ENCODE measurements at regions not wholly inside any gene's neighbourhood (a gene's known extent, or its start where the extent isn't known, plus 50 kb on each side); places are given as distances from the start of the nearest gene placed in this dataset.

DNA sequence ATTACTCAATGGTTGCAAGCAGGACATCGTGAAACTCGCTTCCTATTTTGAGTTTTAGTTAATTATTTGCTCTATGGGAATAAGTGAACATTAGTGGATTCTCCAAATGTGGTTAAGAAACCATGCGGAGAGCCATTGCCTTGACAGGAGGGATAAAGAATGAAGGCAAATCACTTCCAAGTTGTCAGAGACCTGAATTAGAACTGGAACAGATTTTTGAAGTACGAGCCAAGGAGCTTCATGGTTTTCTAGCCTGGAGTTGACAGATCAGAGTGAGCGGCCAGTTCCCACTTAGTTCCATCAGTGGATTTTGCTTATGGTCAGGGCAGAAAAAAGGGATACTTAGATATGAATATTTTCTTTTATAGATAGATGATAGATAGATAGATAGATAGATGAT is 171.4 kb upstream of the CDH10 start:
- no peak for DNase-seq

DNA sequence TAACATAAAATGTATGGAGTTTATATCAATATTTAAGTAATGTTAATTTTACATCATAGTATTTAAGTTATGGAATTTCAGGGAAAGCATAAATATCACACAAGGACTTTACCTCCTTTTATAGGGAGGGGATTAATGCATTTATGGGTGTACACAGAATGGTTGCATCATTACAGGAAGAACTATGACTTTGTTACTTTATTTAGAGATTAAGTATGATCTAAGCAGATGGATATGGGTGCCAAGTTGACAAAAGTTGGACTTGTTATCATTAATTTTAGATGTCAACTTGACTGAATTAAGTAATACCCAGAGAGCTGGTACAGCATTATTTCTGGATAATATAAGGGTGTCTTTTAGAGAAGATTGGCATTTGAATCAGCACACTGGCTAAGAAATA is 160.5 kb upstream of the CDH10 start:
- no peak for DNase-seq

DNA sequence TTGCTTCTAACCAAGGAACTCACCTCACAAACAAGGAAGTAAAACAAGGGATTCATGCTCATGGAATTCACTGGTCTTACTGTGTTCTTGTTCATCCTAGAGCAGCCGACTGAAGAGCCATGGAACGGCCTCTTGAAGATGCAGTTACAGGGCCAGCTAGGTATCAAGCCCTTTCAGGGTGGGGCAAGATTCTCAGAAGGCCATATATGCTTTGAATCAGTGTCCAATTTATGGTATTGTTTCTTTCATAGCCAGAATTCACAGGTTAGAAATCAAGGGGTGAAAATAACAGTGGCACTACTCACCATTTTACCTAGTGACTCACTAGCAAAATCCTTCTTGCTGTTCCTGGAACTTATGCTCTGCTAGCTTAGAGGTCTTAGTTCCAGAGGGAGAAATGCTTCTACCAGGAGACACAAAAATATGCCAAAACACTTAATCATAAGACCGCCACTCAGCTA is 159.5 kb upstream of the CDH10 start:
- DNase-seq: peak; percentile 5

GRCh38 chr5:24791326-24791725 is 146.5 kb upstream of the CDH10 start:
- DNase-seq: no peak

- DNase-seq: peak; percentile 9
These were observed 145.0 kb upstream of the CDH10 start for GRCh38 chr5:24789611-24790351.

DNA sequence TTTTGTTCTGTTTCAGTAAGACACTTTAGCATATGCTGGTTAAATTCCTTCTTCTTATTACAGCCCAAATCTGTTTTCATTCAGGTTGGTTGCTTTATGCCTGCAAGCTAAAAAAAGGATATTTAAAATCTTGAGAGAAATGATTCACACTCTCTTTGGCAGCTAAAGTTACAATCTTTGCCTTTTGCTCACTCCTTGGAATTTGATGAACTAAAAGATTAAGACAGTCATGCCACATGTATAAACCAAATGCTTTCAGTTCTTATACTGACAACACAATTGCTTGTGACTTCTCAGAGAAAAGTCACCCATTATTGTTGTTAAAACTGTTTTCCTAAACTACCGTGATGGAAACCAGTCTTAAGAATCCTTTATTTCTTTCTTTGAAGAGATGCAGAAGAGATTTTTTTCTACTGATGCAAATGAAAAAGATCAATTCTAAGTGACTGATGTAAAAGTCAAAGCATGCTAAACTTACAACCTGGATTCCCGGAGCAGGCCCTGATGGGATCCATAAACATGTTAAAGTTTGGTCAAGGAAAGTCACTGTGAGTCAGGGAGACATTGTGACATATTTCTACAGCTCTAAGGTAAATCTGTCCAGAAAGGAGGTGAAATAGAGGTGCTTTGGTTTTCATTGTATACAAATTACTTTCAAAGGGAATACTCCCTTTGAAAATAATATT is 144.2 kb upstream of the CDH10 start:
- peak; percentile 78 for DNase-seq

DNA sequence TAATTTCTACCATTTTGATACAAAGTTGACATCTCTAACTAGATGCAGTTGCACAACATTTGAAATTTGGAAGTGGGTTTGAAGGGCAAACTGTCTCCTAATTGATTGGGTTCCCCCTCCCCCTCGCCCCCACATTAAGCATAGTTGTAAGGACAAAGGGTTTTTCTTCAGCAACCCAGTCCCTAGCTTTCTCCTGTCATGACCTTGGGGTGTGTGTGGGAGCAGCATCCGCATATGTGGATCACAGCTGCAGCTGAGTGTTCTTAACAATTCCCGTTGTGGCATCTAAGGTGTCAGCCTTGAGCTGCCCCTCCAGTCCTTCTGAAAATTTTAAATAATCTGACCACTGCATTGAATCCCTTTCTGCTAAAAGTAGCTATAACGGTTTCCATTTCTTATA is 141.3 kb upstream of the CDH10 start:
- DNase-seq: no peak

DNA sequence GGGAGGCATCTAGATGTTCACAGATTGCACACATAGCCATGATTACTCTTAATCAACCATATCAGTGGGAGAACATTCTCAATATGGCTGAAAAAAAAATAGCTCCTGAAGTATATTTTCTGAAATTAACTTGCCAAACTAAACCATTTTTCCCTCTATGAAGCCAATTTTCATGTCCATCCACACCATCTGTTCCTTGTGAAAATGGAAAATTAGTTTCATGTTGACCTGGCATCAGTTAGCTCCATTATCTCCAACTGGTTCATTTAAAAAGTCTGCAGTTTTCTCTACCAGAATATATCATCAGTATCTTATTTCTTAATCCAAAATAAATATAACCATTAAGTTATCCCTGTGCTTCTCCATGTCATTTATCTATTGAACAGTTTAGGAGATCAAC is 138.8 kb upstream of the CDH10 start:
- no peak for DNase-seq

GRCh38 chr5:24777392-24777791 is 132.6 kb upstream of the CDH10 start:
- no peak for DNase-seq

- peak; percentile 10 for DNase-seq
These were observed 128.5 kb upstream of the CDH10 start for GRCh38 chr5:24773261-24773660.

GRCh38 chr5:24767086-24767485 is 122.3 kb upstream of the CDH10 start:
- peak; percentile 10 for DNase-seq

DNA sequence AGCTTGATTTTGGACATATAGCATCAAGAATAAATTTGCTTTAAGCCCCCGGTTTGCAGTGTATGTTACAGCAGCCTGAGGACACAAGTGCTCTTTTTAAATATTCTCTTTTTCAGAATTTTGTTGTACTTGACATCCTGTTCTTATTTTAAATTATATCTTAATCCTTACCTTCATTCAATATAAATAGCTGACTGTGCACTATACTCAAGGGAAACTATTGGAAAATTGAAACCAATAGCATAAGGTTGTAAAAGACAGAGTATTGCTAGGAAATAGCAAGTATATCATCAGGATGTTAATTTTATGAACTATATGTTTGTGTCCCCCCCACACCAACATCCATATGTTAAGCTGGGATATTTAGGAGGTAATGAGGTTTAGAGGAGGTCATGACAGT is 120.4 kb upstream of the CDH10 start:
- DNase-seq: no peak

GRCh38 chr5:24750355-24750754 is 105.6 kb upstream of the CDH10 start:
- no peak for DNase-seq

GRCh38 chr5:24749701-24750100 is 104.9 kb upstream of the CDH10 start:
- DNase-seq: no peak

DNA sequence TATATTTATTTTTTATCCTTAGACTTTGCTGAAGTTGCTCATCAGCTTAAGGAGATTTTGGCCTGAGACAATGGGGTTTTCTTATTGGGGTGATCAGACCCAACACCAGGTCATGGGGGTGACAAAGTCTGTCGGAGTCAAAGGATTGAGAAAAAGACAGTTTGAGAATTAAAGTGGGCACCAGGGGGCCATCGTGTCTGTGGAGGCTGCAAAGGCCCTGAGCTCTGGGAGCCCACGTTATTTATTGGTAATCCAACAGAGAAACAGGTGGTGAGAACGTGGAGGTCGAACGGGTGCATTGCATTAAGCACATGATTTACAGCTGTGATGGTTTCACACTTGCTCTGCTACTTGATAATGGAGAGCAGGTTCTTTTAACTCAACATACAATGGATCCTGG is 102.5 kb upstream of the CDH10 start:
- no peak for DNase-seq

DNA sequence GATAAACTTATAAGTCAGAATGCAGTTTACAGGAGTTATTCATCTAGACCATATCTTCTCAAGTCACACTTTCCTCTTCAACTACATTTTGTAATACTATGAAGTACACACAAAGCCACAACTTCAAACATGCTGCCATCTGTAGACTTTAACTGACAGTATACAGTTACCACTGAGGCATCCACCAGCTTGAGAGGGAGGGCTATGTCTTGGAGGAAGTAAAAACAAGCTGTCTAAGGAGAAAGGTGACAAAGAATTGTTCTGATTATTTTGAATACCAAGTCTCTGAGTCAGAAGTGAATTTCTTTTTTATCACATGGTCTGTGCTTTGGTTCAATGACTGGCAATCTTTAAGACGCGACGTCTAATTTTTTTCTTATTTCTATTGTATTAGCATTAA is 97.6 kb upstream of the CDH10 start:
- no peak for DNase-seq

- no peak for DNase-seq
These were observed 92.4 kb upstream of the CDH10 start for GRCh38 chr5:24737163-24737562.

DNA sequence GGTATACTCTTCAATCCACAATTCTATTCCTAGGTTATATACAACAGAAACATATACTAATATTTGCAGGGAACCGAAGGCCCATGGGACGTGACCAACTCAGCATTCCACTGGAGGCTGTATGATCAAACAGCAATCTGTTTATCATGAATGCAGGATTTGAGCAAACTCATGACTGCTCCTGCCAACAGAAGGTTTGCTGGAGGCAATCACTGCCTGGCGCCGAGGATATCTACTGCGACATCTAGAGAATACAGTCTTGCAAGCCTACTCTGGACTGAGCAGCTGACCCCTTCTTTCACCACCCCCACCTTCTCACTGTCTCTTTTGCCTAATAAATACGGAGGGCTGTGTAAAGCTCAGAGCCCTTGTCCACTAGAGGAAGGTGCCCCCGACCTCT is 90.5 kb upstream of the CDH10 start:
- no peak for DNase-seq

DNA sequence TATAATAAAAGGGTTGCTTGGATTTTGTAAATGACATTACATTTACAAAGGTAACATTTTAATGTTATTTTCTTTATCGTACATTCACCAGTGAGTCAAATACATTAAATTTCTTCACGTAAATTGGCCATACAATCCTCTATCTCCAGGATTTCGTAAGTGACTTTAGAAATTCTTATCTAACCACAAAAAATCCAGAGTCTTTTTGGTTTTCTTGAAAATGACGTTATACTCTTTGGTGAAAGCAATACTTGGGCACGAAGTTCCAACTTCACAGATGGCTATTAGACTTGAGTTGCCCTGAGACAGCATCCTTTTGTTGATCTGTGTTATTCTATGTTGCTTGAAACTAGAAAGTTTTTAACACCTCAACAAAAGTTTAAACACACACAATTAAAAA is 87.4 kb upstream of the CDH10 start:
- DNase-seq: no peak

DNA sequence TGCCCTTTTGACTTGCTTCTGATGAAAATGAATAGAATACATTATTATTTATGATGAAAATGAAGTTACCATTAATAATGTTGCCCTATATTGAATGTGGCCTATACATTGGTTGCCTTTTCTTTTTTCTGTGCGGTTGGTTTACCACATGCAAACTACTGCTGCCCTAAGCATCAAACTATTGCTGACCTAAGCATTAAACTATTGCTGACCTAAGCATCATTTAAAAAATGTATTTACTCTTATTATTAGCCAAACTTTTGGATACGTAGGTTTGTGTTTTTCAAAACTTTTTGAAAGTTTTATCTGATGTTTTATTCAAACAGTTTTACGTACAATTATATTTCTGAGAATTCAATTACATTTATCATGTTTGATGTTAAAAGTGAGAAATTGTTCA is 76.0 kb upstream of the CDH10 start:
- no peak for DNase-seq

DNA sequence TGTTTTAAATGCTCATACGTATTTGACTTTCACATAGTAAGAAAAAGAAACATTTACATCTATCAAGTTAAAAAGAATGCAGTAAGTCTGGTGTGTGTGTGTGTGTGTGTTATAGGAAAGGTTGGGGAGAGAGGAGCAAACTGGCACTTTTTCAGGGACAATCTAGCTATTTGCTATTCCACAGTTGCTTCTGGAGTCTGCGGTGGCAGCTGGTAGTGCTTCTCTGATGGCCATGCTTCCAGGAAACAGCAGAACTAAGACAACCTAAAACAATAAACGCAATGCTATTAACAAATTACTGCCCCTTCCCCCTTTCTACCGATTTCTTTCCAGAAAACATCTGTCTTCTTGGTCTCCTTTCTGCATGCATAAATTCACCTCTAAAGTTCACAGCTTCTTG is 70.0 kb upstream of the CDH10 start:
- DNase-seq: no peak

GRCh38 chr5:24712947-24713346 is 68.2 kb upstream of the CDH10 start:
- DNase-seq: no peak

DNA sequence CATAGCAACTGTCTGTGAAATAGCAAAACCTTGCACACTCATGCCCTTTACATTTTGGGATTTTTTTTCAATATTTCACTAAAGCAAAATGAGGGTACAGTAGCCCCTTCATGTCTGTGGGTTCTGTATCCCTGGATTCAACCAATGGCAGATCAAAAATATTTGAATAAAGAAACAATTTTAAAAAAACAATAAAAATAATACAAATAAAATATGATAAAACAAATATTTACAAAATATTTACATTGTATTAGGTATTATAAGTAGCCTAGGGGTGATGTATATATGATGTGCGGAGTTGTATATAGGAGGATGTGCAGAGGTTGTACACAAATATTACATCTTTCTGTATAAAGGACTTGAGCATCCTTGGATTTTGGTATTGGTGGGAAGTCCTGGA is 67.3 kb upstream of the CDH10 start:
- DNase-seq: no peak

GRCh38 chr5:24703934-24704333 is 59.2 kb upstream of the CDH10 start:
- DNase-seq: no peak
